C4-2B (cell line): ENCODE measurements at regions not wholly inside any gene's neighbourhood (a gene's known extent, or its start where the extent isn't known, plus 50 kb on each side); places are given as distances from the start of the nearest gene placed in this dataset.

Experiments used
- ZFX ChIP-seq: fragments of 450-650 bp; IDR thresholded peaks from 2 replicates; pipeline ENCODE4 v1.6.1; 2017
- TF ChIP-seq, protein P1 (sequence below): fragments of 450-650 bp; conservative IDR thresholded peaks from 2 replicates; pipeline ENCODE4 v1.5.1; 2017; ENCODE audit warnings: mild to moderate bottlenecking

DNA sequence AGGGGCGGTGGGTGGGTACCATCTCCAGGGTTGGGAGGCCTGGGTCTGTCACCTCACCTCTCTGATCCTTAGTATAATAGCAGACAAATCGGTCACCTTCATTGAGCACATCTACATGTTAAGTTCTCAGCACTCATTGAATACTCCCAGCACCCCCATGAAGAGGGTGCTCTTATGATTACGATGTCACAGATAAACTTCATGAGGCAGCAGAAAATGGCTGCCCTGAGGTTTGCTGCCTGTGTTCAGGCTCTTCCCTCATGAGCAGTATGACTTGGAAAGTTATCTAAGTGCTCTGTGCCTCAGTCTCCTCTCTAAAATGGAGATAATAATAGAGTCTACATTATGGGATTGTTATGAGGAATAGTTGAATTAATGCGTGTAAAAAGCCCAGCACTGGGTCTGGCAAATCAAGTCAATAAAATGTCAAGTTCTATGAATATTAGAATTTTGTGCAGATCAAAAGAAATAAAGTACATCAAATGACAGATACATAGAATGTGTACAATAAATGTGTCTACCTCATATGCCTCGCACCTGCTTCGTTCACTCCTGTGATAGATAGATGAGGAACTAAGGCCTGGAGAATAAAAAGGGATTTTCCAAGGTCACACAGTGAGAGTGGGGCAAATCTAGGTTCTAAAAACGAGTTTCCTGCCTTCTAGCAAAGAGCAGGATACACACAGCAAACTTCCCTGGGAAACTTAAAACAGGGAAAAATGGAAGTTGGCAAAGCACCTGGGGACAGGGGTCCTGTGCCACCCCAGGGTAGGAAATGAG lies 142.2 kb upstream of the MRPS22 start:
- TF ChIP-seq, protein P1, sequence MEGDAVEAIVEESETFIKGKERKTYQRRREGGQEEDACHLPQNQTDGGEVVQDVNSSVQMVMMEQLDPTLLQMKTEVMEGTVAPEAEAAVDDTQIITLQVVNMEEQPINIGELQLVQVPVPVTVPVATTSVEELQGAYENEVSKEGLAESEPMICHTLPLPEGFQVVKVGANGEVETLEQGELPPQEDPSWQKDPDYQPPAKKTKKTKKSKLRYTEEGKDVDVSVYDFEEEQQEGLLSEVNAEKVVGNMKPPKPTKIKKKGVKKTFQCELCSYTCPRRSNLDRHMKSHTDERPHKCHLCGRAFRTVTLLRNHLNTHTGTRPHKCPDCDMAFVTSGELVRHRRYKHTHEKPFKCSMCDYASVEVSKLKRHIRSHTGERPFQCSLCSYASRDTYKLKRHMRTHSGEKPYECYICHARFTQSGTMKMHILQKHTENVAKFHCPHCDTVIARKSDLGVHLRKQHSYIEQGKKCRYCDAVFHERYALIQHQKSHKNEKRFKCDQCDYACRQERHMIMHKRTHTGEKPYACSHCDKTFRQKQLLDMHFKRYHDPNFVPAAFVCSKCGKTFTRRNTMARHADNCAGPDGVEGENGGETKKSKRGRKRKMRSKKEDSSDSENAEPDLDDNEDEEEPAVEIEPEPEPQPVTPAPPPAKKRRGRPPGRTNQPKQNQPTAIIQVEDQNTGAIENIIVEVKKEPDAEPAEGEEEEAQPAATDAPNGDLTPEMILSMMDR = no peak
- TF ChIP-seq ZFX = no peak
